B cell (primary cell): ENCODE measurements at regions not wholly inside any gene's neighbourhood (a gene's known extent, or its start where the extent isn't known, plus 50 kb on each side); places are given as distances from the start of the nearest gene placed in this dataset.

ENCODE experiments used
- ATAC-seq: fragments of 200-7000 bp; cut with Tn5 transposase; one replicate; pipeline ENCODE4 v1.10.0; 2021; ENCODE audit warnings: low read depth, mild to moderate bottlenecking, moderate number of reproducible peaks, moderate library complexity
- CTCF ChIA-PET: fragments of 350-600 bp; sonication (Branson Sonifier 250); formaldehyde crosslinking; loops from one replicate; lab custom pipeline; 2021; ENCODE audit warnings: antibody characterized with exemption, inconsistent platforms; lab: Charles Lee
- POLR2A ChIA-PET: fragments of 350-600 bp; sonication (Branson Sonifier 250); formaldehyde crosslinking; loops from one replicate; lab custom pipeline; 2021; ENCODE audit warnings: antibody characterized with exemption; lab: Charles Lee
- DNase-seq: peaks from one replicate; pipeline ENCODE4 v3.0.0; 2013
- H2AFZ ChIP-seq: 2 replicates; pipeline ENCODE4 v1.6.1; 2012; ENCODE audit warnings: mild to moderate bottlenecking, low read depth, low read length; ENCODE audit not compliant: insufficient read depth, poor library complexity, severe bottlenecking
- H3K27ac ChIP-seq, 2 donors: 1 replicate in 1 of 2; 2 replicates in 1 of 2; pipeline ENCODE4 v1.5.1; 2012 to 2013; ENCODE audit warnings: low read length in 2 of 2, mild to moderate bottlenecking in 2 of 2, moderate library complexity in 1 of 2
- H3K27me3 ChIP-seq, 4 experiments: fragments of 200-600 bp in 1 of 4; sonication (generic) in 1 of 4; replicated peaks in 1 of 4; 1 replicate in 2 of 4; 2 replicates in 2 of 4; pipeline versions ENCODE4 v1.6.1 to v1.7.0; 2013 to 2016; ENCODE audit warnings: low read length in 3 of 4, mild to moderate bottlenecking in 2 of 4, mixed read lengths in 1 of 4, moderate library complexity in 1 of 4; ENCODE audit not compliant: insufficient read depth in 4 of 4, control insufficient read depth in 3 of 4; ENCODE audit errors: control extremely low read depth in 1 of 4
- H3K36me3 ChIP-seq, 2 experiments: replicated peaks in 1 of 2; 1 replicate in 1 of 2; 2 replicates in 1 of 2; pipeline versions ENCODE4 v1.6.1 to v1.7.1; 2013; ENCODE audit warnings: low read length in 1 of 2; ENCODE audit not compliant: insufficient read depth in 2 of 2, control insufficient read depth in 1 of 2; ENCODE audit errors: control extremely low read depth in 1 of 2, extremely low read depth in 1 of 2
- H3K4me1 ChIP-seq, 2 donors: fragments of 200-600 bp in 1 of 2; sonication (generic) in 1 of 2; 1 replicate in 1 of 2; 2 replicates in 1 of 2; pipeline versions ENCODE4 v1.5.1 to v1.6.1; 2013 to 2017; ENCODE audit warnings: low read length in 2 of 2; ENCODE audit not compliant: control insufficient read depth in 2 of 2, insufficient read depth in 2 of 2
- H3K4me2 ChIP-seq: replicated peaks from 2 replicates; pipeline ENCODE3; 2012; ENCODE audit warnings: mild to moderate bottlenecking, low read depth, low read length; ENCODE audit not compliant: poor library complexity, severe bottlenecking
- H3K4me3 ChIP-seq, 5 experiments: fragments of 200-600 bp in 1 of 5; sonication (generic) in 1 of 5; 1 replicate in 3 of 5; 2 replicates in 2 of 5; pipeline versions ENCODE4 v1.5.1 to v1.7.0; 2011 to 2016; ENCODE audit warnings: low read length in 4 of 5, mild to moderate bottlenecking in 4 of 5, low read depth in 2 of 5, control low read depth in 1 of 5, moderate library complexity in 1 of 5; ENCODE audit not compliant: insufficient read depth in 1 of 5; ENCODE audit errors: control extremely low read depth in 1 of 5, extremely low read depth in 1 of 5
- H3K79me2 ChIP-seq: fragments of 200-600 bp; sonication (generic); one replicate; pipeline ENCODE4 v1.6.0; 2016; ENCODE audit warnings: low read length; ENCODE audit not compliant: control insufficient read depth, insufficient read depth
- H3K9ac ChIP-seq: fragments of 200-600 bp; sonication (generic); 2 replicates; pipeline ENCODE4 v1.6.1; 2017; ENCODE audit warnings: mild to moderate bottlenecking, low read length, moderate library complexity
- H3K9me3 ChIP-seq, 3 donors: one replicate each; pipeline versions ENCODE4 v1.6.1 to v1.7.1; 2013; ENCODE audit warnings: low read length in 2 of 3; ENCODE audit not compliant: control insufficient read depth in 2 of 3, insufficient read depth in 1 of 3; ENCODE audit errors: control extremely low read depth in 1 of 3
- H4K20me1 ChIP-seq: 2 replicates; pipeline ENCODE4 v1.6.0; 2012; ENCODE audit warnings: mild to moderate bottlenecking, low read length; ENCODE audit not compliant: insufficient read depth, control insufficient read depth, poor library complexity, severe bottlenecking
- H3K27ac Mint-ChIP-seq: one replicate; pipeline ENCODE4 v1.8.0; 2021; ENCODE audit warnings: mixed read lengths
- H3K27me3 Mint-ChIP-seq: one replicate; pipeline ENCODE4 v1.8.0; 2021; ENCODE audit warnings: mixed read lengths
- H3K4me1 Mint-ChIP-seq: one replicate; pipeline ENCODE4 v1.8.0; 2021; ENCODE audit warnings: mixed read lengths
- H3K4me3 Mint-ChIP-seq: one replicate; pipeline ENCODE4 v1.8.0; 2021; ENCODE audit warnings: mixed read lengths
- H3K9me3 Mint-ChIP-seq: one replicate; pipeline ENCODE4 v1.8.0; 2022; ENCODE audit warnings: mixed read lengths; ENCODE audit not compliant: insufficient read depth
- CTCF ChIP-seq: fragments of 200-600 bp; IDR thresholded peaks from one replicate; pipeline ENCODE4 v1.8.0; 2022; ENCODE audit warnings: antibody characterized with exemption, mild to moderate bottlenecking
- EZH2 ChIP-seq: IDR thresholded peaks from 2 replicates; pipeline ENCODE4 v1.6.1; 2012; ENCODE audit warnings: borderline replicate concordance, low read depth, mild to moderate bottlenecking, moderate library complexity, low read length; ENCODE audit not compliant: insufficient read depth, poor library complexity, severe bottlenecking
- WGBS: methylation state at CpG from one replicate; pipeline ENCODE4 v1.1.5; 2013; ENCODE audit warnings: missing lambda C conversion rate; ENCODE audit not compliant: insufficient coverage; 5-methylcytosine and 5-hydroxymethylcytosine counted together
- intact Hi-C: fragments of 100-400 bp; cut with micrococcal nuclease; formaldehyde crosslinking; loops from one replicate; pipeline ENCODE4 v1.10.0; 2022

GRCh38 chr10:128887856-128888255, 579.2 kb upstream of the MGMT start:
- no peak overlapping the region for H3K27ac Mint-ChIP-seq
- no peaks in the 10 kb centered on the region for H3K36me3 ChIP-seq
- WGBS = 80% methylated on average over 1 of the region's 3 CpGs
- POLR2A ChIA-PET = no interaction called here
- no peak overlapping the region for H2AFZ ChIP-seq
- no peaks in the 10 kb centered on the region for H3K27me3 Mint-ChIP-seq
- peaks cover 2% of the 10 kb centered on the region for H3K9me3 Mint-ChIP-seq
- no peaks in the 10 kb centered on the region for H3K4me1 ChIP-seq
- TF ChIP-seq EZH2 (no peak), CTCF (no peak)
- H4K20me1 ChIP-seq = no peaks in the 10 kb centered on the region
- peaks cover 0 to 16% (median 0%) of the 10 kb centered on the region in 3 donors for H3K9me3 ChIP-seq
- no peaks in the 10 kb centered on the region for H3K27me3 ChIP-seq
- CTCF ChIA-PET = no interaction called here
- no peaks in the 10 kb centered on the region for H3K79me2 ChIP-seq
- no peaks in the 10 kb centered on the region for H3K4me1 Mint-ChIP-seq
- H3K9ac ChIP-seq = no peak overlapping the region
- no peak overlapping the region for H3K27ac ChIP-seq
- H3K4me2 ChIP-seq = no peak overlapping the region
- H3K4me3 ChIP-seq = no peak overlapping the region
- DNase-seq = no peak
- intact Hi-C loops = no loop called here
- H3K4me3 Mint-ChIP-seq = no peak overlapping the region
- no peak for ATAC-seq

- no CpG with 5 or more reads among the region's 4 CpGs for WGBS
- no peak overlapping the region for H3K27ac Mint-ChIP-seq
- intact Hi-C loops = no loop called here
- POLR2A ChIA-PET = no interaction called here
- H3K4me3 ChIP-seq = no peak overlapping the region
- H3K4me1 Mint-ChIP-seq = no peaks in the 10 kb centered on the region
- CTCF ChIA-PET = no interaction called here
- peaks cover 0 to 3% (median 0%) of the 10 kb centered on the region in 3 donors for H3K9me3 ChIP-seq
- no peak overlapping the region for H3K27ac ChIP-seq
- H4K20me1 ChIP-seq = no peaks in the 10 kb centered on the region
- H2AFZ ChIP-seq = no peak overlapping the region
- no peaks in the 10 kb centered on the region for H3K79me2 ChIP-seq
- no peaks in the 10 kb centered on the region for H3K4me1 ChIP-seq
- TF ChIP-seq CTCF (no peak), EZH2 (no peak)
- no peak overlapping the region for H3K9ac ChIP-seq
- no peak for ATAC-seq
- DNase-seq = no peak
- H3K4me2 ChIP-seq = no peak overlapping the region
- H3K36me3 ChIP-seq = no peaks in the 10 kb centered on the region
- H3K27me3 Mint-ChIP-seq = no peaks in the 10 kb centered on the region
- no peak overlapping the region for H3K4me3 Mint-ChIP-seq
- H3K27me3 ChIP-seq = no peaks in the 10 kb centered on the region
- H3K9me3 Mint-ChIP-seq = peaks cover 2% of the 10 kb centered on the region
Measured at GRCh38 chr10:128892005-128892404, 575.0 kb upstream of the MGMT start.
